ENCODE measurements at regions not wholly inside any gene's neighbourhood (a gene's known extent, or its start where the extent isn't known, plus 50 kb on each side); places are given as distances from the start of the nearest gene placed in this dataset.

DNA sequence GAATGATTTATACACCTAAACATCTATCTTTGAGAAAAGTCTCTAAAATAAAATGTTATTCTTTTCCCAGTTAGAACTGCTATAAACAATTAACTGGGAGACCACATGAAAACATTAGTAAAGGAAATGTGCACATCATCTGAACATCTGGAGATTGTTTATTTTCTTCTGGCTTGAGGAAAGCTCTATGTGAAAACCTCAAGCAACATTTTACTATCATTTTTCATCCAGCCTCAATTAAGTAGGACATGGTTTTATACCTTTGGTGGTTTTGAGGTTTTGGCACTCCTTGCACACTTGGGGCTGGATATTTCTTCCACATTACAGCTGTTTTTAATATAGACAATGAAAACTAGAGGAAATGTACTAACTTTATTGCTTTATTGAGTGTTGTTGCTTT is 609.5 kb upstream of the SLC8A1 start:
- TF ChIP-seq ZNF274 (IDR thresholded peaks at IDR 0.05; ENCODE audit: low read depth, low read length) = no peak
- TF ChIP-seq SUZ12 (IDR thresholded peaks at IDR 0.05; ENCODE audit: extremely low read depth, insufficient read depth, insufficient read length) = no peak

Measured in NT2/D1 (cell line).